ENCODE measurements at regions not wholly inside any gene's neighbourhood (a gene's known extent, or its start where the extent isn't known, plus 50 kb on each side); places are given as distances from the start of the nearest gene placed in this dataset.

DNA sequence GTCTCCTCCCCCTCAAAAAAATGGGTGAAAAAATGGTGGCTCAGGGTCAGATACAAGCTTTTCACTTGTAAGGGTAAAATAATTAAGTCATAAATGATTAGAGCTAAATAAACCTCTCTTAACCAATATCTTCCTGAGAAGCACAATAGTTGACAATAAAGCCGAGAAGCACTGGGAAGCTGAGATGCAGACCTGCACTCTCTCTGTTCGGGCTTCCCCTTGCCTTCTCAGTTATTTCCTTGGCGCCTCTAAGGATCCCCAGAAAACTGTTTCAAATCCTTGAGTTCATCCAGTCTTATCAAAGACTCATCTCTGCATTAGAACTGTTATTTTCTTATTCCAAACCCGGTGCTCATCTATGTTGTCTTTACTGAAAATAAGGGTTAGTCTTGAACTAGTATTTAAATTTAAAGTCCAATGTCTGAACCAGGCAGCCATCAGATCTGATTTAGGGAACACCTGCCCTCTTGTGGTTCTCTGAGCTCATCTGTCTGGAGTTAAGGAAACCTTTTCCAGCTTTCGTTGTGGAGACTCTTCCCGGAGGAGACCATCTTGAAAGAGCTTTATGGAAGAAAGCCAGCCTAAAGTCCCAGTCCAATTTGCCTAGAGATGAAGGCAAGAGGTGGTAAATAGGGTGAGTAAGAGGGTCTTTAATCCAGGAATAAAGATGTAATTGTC, 256.4 kb upstream of the MCTP2 start:
- no peak overlapping the region for H3K4me3 ChIP-seq (ENCODE audit: low read depth, low read length)
- TF ChIP-seq, protein P1, sequence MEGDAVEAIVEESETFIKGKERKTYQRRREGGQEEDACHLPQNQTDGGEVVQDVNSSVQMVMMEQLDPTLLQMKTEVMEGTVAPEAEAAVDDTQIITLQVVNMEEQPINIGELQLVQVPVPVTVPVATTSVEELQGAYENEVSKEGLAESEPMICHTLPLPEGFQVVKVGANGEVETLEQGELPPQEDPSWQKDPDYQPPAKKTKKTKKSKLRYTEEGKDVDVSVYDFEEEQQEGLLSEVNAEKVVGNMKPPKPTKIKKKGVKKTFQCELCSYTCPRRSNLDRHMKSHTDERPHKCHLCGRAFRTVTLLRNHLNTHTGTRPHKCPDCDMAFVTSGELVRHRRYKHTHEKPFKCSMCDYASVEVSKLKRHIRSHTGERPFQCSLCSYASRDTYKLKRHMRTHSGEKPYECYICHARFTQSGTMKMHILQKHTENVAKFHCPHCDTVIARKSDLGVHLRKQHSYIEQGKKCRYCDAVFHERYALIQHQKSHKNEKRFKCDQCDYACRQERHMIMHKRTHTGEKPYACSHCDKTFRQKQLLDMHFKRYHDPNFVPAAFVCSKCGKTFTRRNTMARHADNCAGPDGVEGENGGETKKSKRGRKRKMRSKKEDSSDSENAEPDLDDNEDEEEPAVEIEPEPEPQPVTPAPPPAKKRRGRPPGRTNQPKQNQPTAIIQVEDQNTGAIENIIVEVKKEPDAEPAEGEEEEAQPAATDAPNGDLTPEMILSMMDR (conservative IDR thresholded peaks at IDR 0.05; ENCODE audit: low read depth, low read length) = peak; percentile 49
- DNase-seq (ENCODE audit: low read depth) = peak; percentile 45

DNA sequence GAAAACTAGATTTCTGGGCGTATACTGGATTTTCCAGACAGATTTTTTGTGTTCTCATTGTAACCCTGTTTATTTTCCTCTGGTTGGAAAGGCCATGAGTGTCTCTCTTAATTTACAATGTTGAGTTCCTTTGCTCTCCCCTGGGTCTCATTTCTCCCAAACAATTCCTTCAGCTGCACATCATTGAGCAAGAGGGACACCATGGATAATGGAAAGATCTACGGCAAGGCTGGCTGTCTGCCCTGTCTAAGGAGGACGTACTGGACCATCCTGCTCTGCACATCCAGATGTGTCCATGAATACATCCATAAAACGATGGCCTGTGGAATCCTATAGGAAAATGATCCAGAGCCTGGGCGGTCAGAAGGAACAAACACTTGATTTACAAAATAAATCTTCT, 258.1 kb upstream of the MCTP2 start:
- no peak overlapping the region for H3K4me3 ChIP-seq (ENCODE audit: low read depth, low read length)
- no peak for DNase-seq (ENCODE audit: low read depth)
- TF ChIP-seq, protein P1 (conservative IDR thresholded peaks at IDR 0.05; ENCODE audit: low read depth, low read length) = no peak

DNA sequence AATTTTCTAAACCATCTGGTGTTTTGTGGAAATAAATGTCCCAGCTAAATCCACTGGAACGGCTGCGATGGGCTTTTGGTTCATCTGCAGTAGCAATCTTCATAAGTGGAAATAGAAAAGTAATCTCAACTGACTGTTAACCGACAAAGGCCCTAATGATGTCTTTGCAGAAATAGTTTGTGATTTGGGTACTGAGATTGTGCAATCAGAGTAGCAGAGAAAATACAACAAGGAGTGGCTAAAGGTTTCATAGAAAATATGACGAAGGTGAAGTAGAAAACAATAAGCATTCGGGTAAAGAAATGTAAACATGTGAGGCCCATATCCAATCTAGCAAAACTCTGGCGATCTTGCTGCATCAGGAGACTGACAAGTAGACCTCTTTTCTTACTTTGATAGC, 262.6 kb upstream of the MCTP2 start:
- no peak overlapping the region for H3K4me3 ChIP-seq (ENCODE audit: low read depth, low read length)
- DNase-seq (ENCODE audit: low read depth) = no peak
- TF ChIP-seq, protein P1 (conservative IDR thresholded peaks at IDR 0.05; ENCODE audit: low read depth, low read length) = no peak

DNA sequence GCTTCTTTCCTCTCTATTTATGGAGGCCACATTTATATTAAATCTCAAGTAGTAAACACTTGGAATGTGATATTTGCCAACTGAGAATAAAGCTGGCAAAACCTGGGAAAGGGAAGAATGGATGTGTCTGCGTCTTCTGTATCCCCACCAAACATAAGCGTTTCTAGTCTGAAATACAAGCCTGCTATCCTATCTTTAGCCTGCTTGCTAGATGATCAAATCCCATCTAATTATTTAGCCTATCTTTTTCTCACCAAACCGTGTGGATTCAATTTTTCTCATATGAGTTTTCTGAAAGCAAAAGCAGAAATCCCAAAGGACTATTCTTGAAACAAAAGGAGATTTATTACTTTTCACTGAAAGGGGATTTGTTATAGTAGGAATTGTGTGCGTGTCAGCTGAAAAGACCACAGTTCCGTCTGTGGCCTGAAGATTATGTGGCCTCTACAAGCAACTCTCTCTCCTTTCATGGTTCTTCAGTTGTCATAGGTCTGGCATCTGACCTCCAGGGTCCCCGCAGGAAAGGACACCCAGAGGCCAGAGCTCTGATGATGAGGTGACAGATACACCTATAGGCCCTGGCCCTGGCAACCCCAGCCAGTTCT, 266.0 kb upstream of the MCTP2 start:
- TF ChIP-seq, protein P1 (conservative IDR thresholded peaks at IDR 0.05; ENCODE audit: low read depth, low read length) = no peak
- no peak overlapping the region for H3K4me3 ChIP-seq (ENCODE audit: low read depth, low read length)
- no peak for DNase-seq (ENCODE audit: low read depth)

DNA sequence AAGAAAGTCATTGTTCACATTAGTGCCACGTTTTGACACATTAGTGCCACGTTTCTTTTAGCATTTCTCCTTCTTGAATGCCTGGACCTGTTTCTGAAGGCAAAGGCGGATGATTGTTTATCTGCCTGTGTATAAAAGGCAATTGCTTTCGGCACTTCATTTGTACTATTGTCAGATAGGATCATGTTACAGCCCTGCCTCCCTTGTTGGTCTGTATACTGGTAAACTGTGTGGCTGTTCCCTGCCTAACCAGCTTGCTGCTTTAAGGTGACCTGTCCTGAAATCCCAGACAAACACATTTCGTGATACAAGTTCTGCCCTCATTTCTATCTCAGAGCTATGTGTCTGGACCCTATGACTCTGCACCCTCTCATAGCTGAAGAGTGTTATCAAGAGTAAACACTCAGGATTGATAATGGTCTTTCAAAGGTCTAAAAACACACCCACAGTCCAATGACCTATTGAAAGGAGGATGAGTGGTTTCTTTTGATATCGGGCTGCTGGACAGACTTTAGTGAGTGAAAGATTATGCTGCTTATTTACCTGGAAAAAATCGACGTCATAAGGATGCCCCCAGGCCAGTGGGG, 276.3 kb upstream of the MCTP2 start:
- no peak overlapping the region for H3K4me3 ChIP-seq (ENCODE audit: low read depth, low read length)
- TF ChIP-seq, protein P1 (conservative IDR thresholded peaks at IDR 0.05; ENCODE audit: low read depth, low read length) = no peak
- DNase-seq (ENCODE audit: low read depth) = no peak

DNA sequence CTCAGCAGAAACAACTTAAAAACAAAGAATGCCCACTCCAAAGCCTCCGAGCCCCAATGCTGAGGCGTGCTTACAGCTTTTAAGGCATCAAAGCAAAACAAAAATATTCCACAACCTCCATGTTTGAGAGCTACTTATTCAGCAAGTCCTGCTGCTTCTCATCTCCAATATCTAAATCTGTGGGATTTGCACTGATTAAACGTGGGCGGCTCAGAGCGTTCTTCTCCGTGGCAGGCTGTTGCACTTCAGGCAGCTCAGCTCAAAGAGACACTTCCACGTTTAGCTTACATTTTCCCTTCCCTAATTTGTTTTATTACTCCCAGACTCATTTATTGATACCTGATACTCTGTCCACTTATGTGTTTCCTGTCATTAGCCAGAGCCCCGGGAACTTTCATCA, 282.6 kb upstream of the MCTP2 start:
- no peak for DNase-seq (ENCODE audit: low read depth)
- TF ChIP-seq, protein P1 (conservative IDR thresholded peaks at IDR 0.05; ENCODE audit: low read depth, low read length) = no peak
- no peak overlapping the region for H3K4me3 ChIP-seq (ENCODE audit: low read depth, low read length)

All from choroid plexus epithelial cell (primary cell).